Esophagus squamous epithelium (tissue), 5 donors: ENCODE measurements at regions not wholly inside any gene's neighbourhood (a gene's known extent, or its start where the extent isn't known, plus 50 kb on each side); places are given as distances from the start of the nearest gene placed in this dataset.

Source experiments
- DNase-seq: peaks from one replicate; lab custom pipeline; 2025; lab: John Stamatoyannopoulos, UW
- H3K27ac ChIP-seq, 4 donors: fragments of 200-600 bp; sonication (generic); one replicate each; pipeline ENCODE4 v1.5.1; 2016 to 2019; ENCODE audit warnings: mild to moderate bottlenecking in 1 of 4
- H3K27me3 ChIP-seq, 4 donors: fragments of 200-600 bp; sonication (generic); 1 replicate in 3 of 4; 2 replicates in 1 of 4; pipeline versions ENCODE4 v1.5.1 to v1.6.0; 2017 to 2021; ENCODE audit warnings: antibody characterized with exemption in 1 of 4
- H3K36me3 ChIP-seq, 3 donors: fragments of 200-600 bp; sonication (generic); one replicate each; pipeline ENCODE4 v1.5.1; 2016 to 2019
- H3K4me1 ChIP-seq, 3 donors: fragments of 200-600 bp; sonication (generic); one replicate each; pipeline ENCODE4 v1.5.1; 2017 to 2019
- H3K4me3 ChIP-seq, 4 donors: fragments of 200-600 bp; sonication (generic); 1 replicate in 3 of 4; 2 replicates in 1 of 4; pipeline ENCODE4 v1.5.1; 2016 to 2019; ENCODE audit warnings: mild to moderate bottlenecking in 2 of 4, moderate library complexity in 1 of 4
- H3K9me3 ChIP-seq, 3 donors: fragments of 200-600 bp; sonication (generic); one replicate each; pipeline ENCODE4 v1.5.1; 2016 to 2019
- CTCF ChIP-seq, 6 experiments: fragments of 450-650 bp in 4 of 6; fragments of 200-600 bp in 2 of 6; sonication (generic) in 2 of 6; IDR thresholded peaks; one replicate each; pipeline ENCODE4 v1.5.1; 2016 to 2019; ENCODE audit warnings: antibody characterized with exemption in 6 of 6, mild to moderate bottlenecking in 4 of 6, moderate library complexity in 4 of 6
- POLR2A ChIP-seq, 4 donors: fragments of 450-650 bp; IDR thresholded peaks; one replicate each; pipeline ENCODE4 v1.6.1; 2017; ENCODE audit warnings: antibody characterized with exemption in 4 of 4, mild to moderate bottlenecking in 4 of 4, moderate library complexity in 3 of 4
- WGBS, 2 donors: methylation state at CpG; one replicate each; pipeline ENCODE4 v1.1.5; 2018; 5-methylcytosine and 5-hydroxymethylcytosine counted together
- intact Hi-C: fragments of 100-400 bp; cut with DNase I; formaldehyde crosslinking; loops from one replicate; pipeline ENCODE4 v1.15.0; 2022
- donor health status: DM: yes; HTN: yes; CAD: no.

- Histone ChIP-seq H3K36me3 (no peaks in the 10 kb centered on the region), H3K4me1 (no peaks in the 10 kb centered on the region), H3K4me3 (no peak overlapping the region), H3K27ac (no peak overlapping the region), H3K9me3 (peaks cover 0 to 5% (median 0%) of the 10 kb centered on the region in 3 donors), H3K27me3 (no peaks in the 10 kb centered on the region)
- TF ChIP-seq CTCF (IDR thresholded peaks at IDR 0.05), result no peak
- TF ChIP-seq POLR2A (IDR thresholded peaks at IDR 0.05), result no peak
- intact Hi-C loops, result no loop called here
- WGBS, 2 donors, result 86 to 87% methylated on average over 1 of the region's 1 CpG
- no peak for DNase-seq
Observed at GRCh38 chr5:18789218-18789998, 1155.1 kb downstream of the TAF11L14 start.

GRCh38 chr5:18792145-18792544 lies 1157.9 kb downstream of the TAF11L14 start:
- no peak overlapping the region for H3K4me3 ChIP-seq
- H3K27me3 ChIP-seq, result no peaks in the 10 kb centered on the region
- no peak overlapping the region for H3K27ac ChIP-seq
- TF ChIP-seq CTCF (IDR thresholded peaks at IDR 0.05) (no peak), POLR2A (IDR thresholded peaks at IDR 0.05) (no peak)
- WGBS, 2 donors, result 54 to 63% methylated on average over 3 to 6 of the region's 6 CpGs
- H3K36me3 ChIP-seq, result no peaks in the 10 kb centered on the region
- intact Hi-C loops, result no loop called here
- no peak for DNase-seq
- no peaks in the 10 kb centered on the region for H3K4me1 ChIP-seq
- peaks cover 0 to 5% (median 0%) of the 10 kb centered on the region in 3 donors for H3K9me3 ChIP-seq

GRCh38 chr5:18797222-18797621 lies 1163.0 kb downstream of the TAF11L14 start:
- intact Hi-C loops, result no loop called here
- no peak for TF ChIP-seq POLR2A (IDR thresholded peaks at IDR 0.05)
- DNase-seq, result no peak

GRCh38 chr5:18798058-18798457 lies 1163.8 kb downstream of the TAF11L14 start:
- Histone ChIP-seq H3K27ac (no peak overlapping the region), H3K36me3 (no peaks in the 10 kb centered on the region), H3K4me3 (no peak overlapping the region), H3K4me1 (no peaks in the 10 kb centered on the region), H3K9me3 (peaks cover 0 to 1% (median 0%) of the 10 kb centered on the region in 3 donors), H3K27me3 (no peaks in the 10 kb centered on the region)
- WGBS, 2 donors, result 44 to 48% methylated on average over 3 of the region's 3 CpGs
- no peak for TF ChIP-seq CTCF (IDR thresholded peaks at IDR 0.05)
- no peak for TF ChIP-seq POLR2A (IDR thresholded peaks at IDR 0.05)
- DNase-seq, result no peak
- intact Hi-C loops, result no loop called here

More at GRCh38 chr5:18797222-18797621, 1163.0 kb downstream of the TAF11L14 start:
- no peak overlapping the region for H3K4me3 ChIP-seq
- no peak overlapping the region for H3K27ac ChIP-seq
- no peaks in the 10 kb centered on the region for H3K4me1 ChIP-seq
- WGBS, 2 donors, result 52 to 55% methylated on average over 5 of the region's 5 CpGs
- peaks cover 0 to 5% (median 0%) of the 10 kb centered on the region in 3 donors for H3K9me3 ChIP-seq
- H3K36me3 ChIP-seq, result no peaks in the 10 kb centered on the region
- H3K27me3 ChIP-seq, result no peaks in the 10 kb centered on the region

- no peaks in the 10 kb centered on the region for H3K4me1 ChIP-seq
- H3K9me3 ChIP-seq, result no peaks in the 10 kb centered on the region
- H3K4me3 ChIP-seq, result no peak overlapping the region
- H3K36me3 ChIP-seq, result no peaks in the 10 kb centered on the region
- no peak overlapping the region for H3K27ac ChIP-seq
- intact Hi-C loops, result no loop called here
- WGBS, 2 donors, result 75 to 82% methylated on average over 5 to 6 of the region's 6 CpGs
- no peak for DNase-seq
- H3K27me3 ChIP-seq, result no peaks in the 10 kb centered on the region
- TF ChIP-seq CTCF (IDR thresholded peaks at IDR 0.05), result no peak
- TF ChIP-seq POLR2A (IDR thresholded peaks at IDR 0.05), result no peak
Observed at GRCh38 chr5:18799482-18800128, 1165.3 kb downstream of the TAF11L14 start.
